HepG2 (cell line): ENCODE measurements at regions not wholly inside any gene's neighbourhood (a gene's known extent, or its start where the extent isn't known, plus 50 kb on each side); places are given as distances from the start of the nearest gene placed in this dataset.

ENCODE experiments used
- ATAC-seq: fragments of 200-7000 bp; cut with Tn5 transposase; 3 replicates; pipeline ENCODE4 v1.9.1; 2020; ENCODE audit warnings: mild to moderate bottlenecking, moderate library complexity
- BruUV-seq: library from RNA; stranded (reverse); fragments of 400-500 nt; replicated peaks from 2 replicates; lab custom pipeline; 2021; lab: Mats Ljungman, UMichigan
- CTCF ChIA-PET: fragments of 300-600 bp; formaldehyde crosslinking; extraction: SDS; loops from one replicate; lab custom pipeline; 2021; ENCODE audit warnings: low total read pairs, inconsistent platforms, low intra/inter-chr PET ratio; lab: Yijun Ruan, JAX
- POLR2A ChIA-PET: fragments of 350-600 bp; sonication (Branson Sonifier 250); formaldehyde crosslinking; loops from one replicate; lab custom pipeline; 2020; ENCODE audit warnings: antibody characterized with exemption, inconsistent platforms; lab: Yijun Ruan, JAX
- DNase-seq: peaks from one replicate; pipeline ENCODE4 v3.0.0-alpha.2; 2015; ENCODE audit warnings: low spot score
- FAIRE-seq: peaks from 3 replicates; lab custom pipeline; 2011; peaks lifted over from hg19 to GRCh38; lab: Jason Lieb, UNC
- H2AFZ ChIP-seq: one replicate; pipeline ENCODE4 v1.6.1; 2011; ENCODE audit warnings: low read length, inconsistent platforms
- H3K27ac ChIP-seq: fragments of 300-600 bp; 3 replicates; pipeline ENCODE4 v1.8.0; 2011; ENCODE audit warnings: mixed run types, mild to moderate bottlenecking, mixed read lengths, low read length, inconsistent platforms; ENCODE audit not compliant: insufficient read depth; ENCODE audit errors: extremely low read length
- H3K27me3 ChIP-seq, 2 experiments: fragments of 200-600 bp in 1 of 2; 2 replicates in 1 of 2; 3 replicates in 1 of 2; pipeline versions ENCODE4 v1.6.0 to v1.8.0; 2011; ENCODE audit warnings: low read length in 2 of 2, mild to moderate bottlenecking in 2 of 2, moderate library complexity in 2 of 2, inconsistent platforms in 1 of 2; ENCODE audit not compliant: insufficient read depth in 2 of 2, control insufficient read depth in 1 of 2
- H3K36me3 ChIP-seq, 2 experiments: fragments of 200-600 bp in 1 of 2; replicated peaks in 1 of 2; 2 replicates in 1 of 2; 3 replicates in 1 of 2; pipeline versions ENCODE4 v1.5.1 to v1.8.0; 2011; ENCODE audit warnings: low read length in 2 of 2, inconsistent platforms in 1 of 2; ENCODE audit not compliant: insufficient read depth in 2 of 2, control insufficient read depth in 1 of 2
- H3K4me1 ChIP-seq: 2 replicates; pipeline ENCODE4 v1.5.1; 2012; ENCODE audit warnings: low read length, inconsistent platforms; ENCODE audit not compliant: insufficient read depth
- H3K4me2 ChIP-seq: 2 replicates; pipeline ENCODE4 v1.6.0; 2011; ENCODE audit warnings: low read depth, low read length, inconsistent platforms
- H3K4me3 ChIP-seq, 3 experiments: fragments of 200-600 bp in 1 of 3; sonication (generic), shearing (Covaris generic) in 1 of 3; replicated peaks in 1 of 3; 2 replicates each; pipeline ENCODE4 v1.5.1; 2011 to 2016; ENCODE audit warnings: low read length in 3 of 3, inconsistent platforms in 2 of 3, low read depth in 2 of 3, mild to moderate bottlenecking in 2 of 3, control low read depth in 1 of 3, mixed read lengths in 1 of 3; ENCODE audit not compliant: insufficient read depth in 1 of 3
- H3K79me2 ChIP-seq: one replicate; pipeline ENCODE4 v1.6.1; 2011; ENCODE audit warnings: low read length, inconsistent platforms; ENCODE audit not compliant: insufficient read depth
- H3K9ac ChIP-seq: 2 replicates; pipeline ENCODE4 v1.6.0; 2011; ENCODE audit warnings: mild to moderate bottlenecking, low read depth, low read length, inconsistent platforms; ENCODE audit not compliant: insufficient read depth
- H3K9me3 ChIP-seq: 2 replicates; pipeline ENCODE4 v1.5.1; 2012; ENCODE audit warnings: mild to moderate bottlenecking, low read length
- H4K20me1 ChIP-seq: 2 replicates; pipeline ENCODE4 v1.6.0; 2011; ENCODE audit warnings: inconsistent platforms, mild to moderate bottlenecking, low read length, moderate library complexity; ENCODE audit not compliant: insufficient read depth
- BRF2 ChIP-seq: sonication (generic); formaldehyde crosslinking; IDR thresholded peaks from 2 replicates; pipeline ENCODE4 v1.8.1; 2022; ENCODE audit warnings: mild to moderate bottlenecking, missing genetic modification reagents
- DNMT1 ChIP-seq: sonication (generic); formaldehyde crosslinking; IDR thresholded peaks from 2 replicates; pipeline ENCODE4 v1.5.1; 2020; ENCODE audit warnings: mild to moderate bottlenecking, missing genetic modification reagents
- ELF3 ChIP-seq: IDR thresholded peaks from 2 replicates; pipeline ENCODE4 v1.6.1; 2016; ENCODE audit warnings: missing genetic modification reagents, missing compliant biosample characterization
- FOXK1 ChIP-seq: sonication (generic); formaldehyde crosslinking; IDR thresholded peaks from 2 replicates; pipeline ENCODE4 v1.4.0; 2020; ENCODE audit warnings: low read depth, missing genetic modification reagents, borderline replicate concordance
- GTF3A ChIP-seq: sonication (generic); formaldehyde crosslinking; conservative IDR thresholded peaks from 2 replicates; pipeline ENCODE4 v1.4.0; 2020; ENCODE audit warnings: mild to moderate bottlenecking, missing genetic modification reagents
- HBP1 ChIP-seq: IDR thresholded peaks from 2 replicates; pipeline ENCODE4 v1.6.1; 2016; ENCODE audit warnings: low read depth, control low read depth
- JUNB ChIP-seq: sonication (generic); formaldehyde crosslinking; IDR thresholded peaks from 2 replicates; pipeline ENCODE4 v1.8.0; 2022; ENCODE audit warnings: missing genetic modification reagents, mild to moderate bottlenecking, borderline replicate concordance
- NPAS2 ChIP-seq: sonication (generic); formaldehyde crosslinking; IDR thresholded peaks from 2 replicates; pipeline ENCODE4 v1.8.0; 2022; ENCODE audit warnings: mild to moderate bottlenecking, missing genetic modification reagents, borderline replicate concordance
- SMAD1 ChIP-seq: sonication (generic); formaldehyde crosslinking; IDR thresholded peaks from 2 replicates; pipeline ENCODE4 v1.4.0; 2020; ENCODE audit warnings: missing genetic modification reagents, low read depth, mild to moderate bottlenecking, borderline replicate concordance
- SNAI1 ChIP-seq: sonication (generic); formaldehyde crosslinking; IDR thresholded peaks from 2 replicates; pipeline ENCODE4 v1.5.0; 2020; ENCODE audit warnings: mild to moderate bottlenecking, missing genetic modification reagents, borderline replicate concordance
- ZNF18 ChIP-seq: sonication (generic); formaldehyde crosslinking; IDR thresholded peaks from 2 replicates; pipeline ENCODE4 v1.8.0; 2022; ENCODE audit warnings: mild to moderate bottlenecking, missing genetic modification reagents; ENCODE audit not compliant: insufficient replicate concordance
- ZNF382 ChIP-seq: sonication (generic); formaldehyde crosslinking; IDR thresholded peaks from 2 replicates; pipeline ENCODE4 v1.5.0; 2020; ENCODE audit warnings: missing genetic modification reagents, mild to moderate bottlenecking, borderline replicate concordance
- ZNF576 ChIP-seq: sonication (generic); formaldehyde crosslinking; IDR thresholded peaks from 2 replicates; pipeline ENCODE4 v1.4.0; 2020; ENCODE audit warnings: mild to moderate bottlenecking, missing genetic modification reagents
- ZNF768 ChIP-seq: sonication (generic); formaldehyde crosslinking; IDR thresholded peaks from 2 replicates; pipeline ENCODE4 v1.4.0; 2020; ENCODE audit warnings: missing genetic modification reagents
- ZNF772 ChIP-seq: sonication (generic); formaldehyde crosslinking; IDR thresholded peaks from 2 replicates; pipeline ENCODE4 v1.5.0; 2020; ENCODE audit warnings: mild to moderate bottlenecking, missing genetic modification reagents
- ZUFSP ChIP-seq: sonication (generic); formaldehyde crosslinking; IDR thresholded peaks from 2 replicates; pipeline ENCODE4 v1.9.0; 2021; ENCODE audit warnings: missing genetic modification reagents, mild to moderate bottlenecking, borderline replicate concordance
- WGBS: methylation state at CpG from one replicate; pipeline ENCODE4 v1.1.6; 2017; ENCODE audit warnings: low lambda C conversion rate; 5-methylcytosine and 5-hydroxymethylcytosine counted together
- in situ Hi-C: cut with HindIII; loops from 2 replicates; pipeline ENCODE4 v1.10.0; 2017; ENCODE audit warnings: low pct_unique_long_range_greater_than_20kb; ENCODE audit not compliant: extremely low pct_ligation_motif_present
- intact Hi-C: fragments of 100-400 bp; cut with micrococcal nuclease; formaldehyde crosslinking; loops from one replicate; pipeline ENCODE4 v1.10.0; 2022; ENCODE audit not compliant: unreplicated experiment

GRCh38 chr3:82342521-82342920 is 581.1 kb upstream of the GBE1 start (continued):
- TF ChIP-seq BRF2 (CRISPR knock-in tag) = no peak
- no peak for TF ChIP-seq NPAS2 (CRISPR knock-in tag)
- no peak for TF ChIP-seq ZNF382 (CRISPR knock-in tag)
- TF ChIP-seq ELF3 (CRISPR knock-in tag) = no peak
- TF ChIP-seq HBP1 = no peak
- no peak for TF ChIP-seq ZNF768 (CRISPR knock-in tag)
- TF ChIP-seq ZNF576 = no peak

GRCh38 chr3:82329300-82329699 is 567.9 kb upstream of the GBE1 start:
- Histone ChIP-seq H2AFZ (no peak overlapping the region), H3K4me1 (no peaks in the 10 kb centered on the region), H3K27ac (no peak overlapping the region), H3K79me2 (no peaks in the 10 kb centered on the region), H3K27me3 (no peaks in the 10 kb centered on the region), H3K9me3 (no peaks in the 10 kb centered on the region), H4K20me1 (no peaks in the 10 kb centered on the region), H3K9ac (no peak overlapping the region), H3K4me2 (no peak overlapping the region), H3K4me3 (no peak overlapping the region), H3K36me3 (no peaks in the 10 kb centered on the region)
- ATAC-seq (no peak), FAIRE-seq (no peak), DNase-seq (no peak)
- no TSS peak for BruUV-seq
- in situ Hi-C loops = no loop called here
- POLR2A ChIA-PET = no interaction called here
- CTCF ChIA-PET = no interaction called here
- intact Hi-C loops = no loop called here
- WGBS = 31% methylated on average over 2 of the region's 2 CpGs
- TF ChIP-seq JUNB (CRISPR knock-in tag) = no peak
- no peak for TF ChIP-seq ZNF772 (CRISPR knock-in tag)
- no peak for TF ChIP-seq ZNF18
- TF ChIP-seq GTF3A = no peak
- TF ChIP-seq DNMT1 = no peak
- TF ChIP-seq SNAI1 (CRISPR knock-in tag) = no peak
- no peak for TF ChIP-seq SMAD1 (CRISPR knock-in tag)
- no peak for TF ChIP-seq ZUFSP (CRISPR knock-in tag)
- TF ChIP-seq FOXK1 (CRISPR knock-in tag) = no peak
